ENCODE measurements at regions not wholly inside any gene's neighbourhood (a gene's known extent, or its start where the extent isn't known, plus 50 kb on each side); places are given as distances from the start of the nearest gene placed in this dataset.

DNA sequence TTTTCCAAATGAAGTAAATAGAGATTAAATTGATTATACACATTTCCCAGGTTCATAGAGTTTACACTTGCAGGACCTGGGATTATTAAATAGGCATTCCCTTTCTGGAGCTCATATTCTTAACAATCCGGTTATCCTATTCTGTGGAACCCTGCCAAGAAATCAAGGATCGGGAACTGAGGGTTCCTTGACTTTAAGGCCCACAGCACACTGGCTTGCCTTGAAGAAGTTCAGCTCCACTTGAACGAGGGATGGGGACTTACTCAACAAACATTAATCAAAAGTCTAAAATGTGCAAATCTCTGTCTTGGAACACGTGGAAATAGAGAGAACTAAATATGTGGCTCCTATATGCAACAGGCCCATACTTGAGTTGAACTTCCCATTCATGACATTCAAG, 142.3 kb upstream of the RGPD4 start:
- no peak for ATAC-seq
- Mint-ChIP-seq H3K27me3 (no peaks in the 10 kb centered on the region), H3K36me3 (no peaks in the 10 kb centered on the region), H3K9me3 (no peaks in the 10 kb centered on the region), H3K27ac (no peak overlapping the region), H3K4me3 (no peak overlapping the region), H3K4me1 (ENCODE audit: low read depth in 2 of 2) (no peaks in the 10 kb centered on the region)
- DNase-seq (ENCODE audit: low spot score): no peak

DNA sequence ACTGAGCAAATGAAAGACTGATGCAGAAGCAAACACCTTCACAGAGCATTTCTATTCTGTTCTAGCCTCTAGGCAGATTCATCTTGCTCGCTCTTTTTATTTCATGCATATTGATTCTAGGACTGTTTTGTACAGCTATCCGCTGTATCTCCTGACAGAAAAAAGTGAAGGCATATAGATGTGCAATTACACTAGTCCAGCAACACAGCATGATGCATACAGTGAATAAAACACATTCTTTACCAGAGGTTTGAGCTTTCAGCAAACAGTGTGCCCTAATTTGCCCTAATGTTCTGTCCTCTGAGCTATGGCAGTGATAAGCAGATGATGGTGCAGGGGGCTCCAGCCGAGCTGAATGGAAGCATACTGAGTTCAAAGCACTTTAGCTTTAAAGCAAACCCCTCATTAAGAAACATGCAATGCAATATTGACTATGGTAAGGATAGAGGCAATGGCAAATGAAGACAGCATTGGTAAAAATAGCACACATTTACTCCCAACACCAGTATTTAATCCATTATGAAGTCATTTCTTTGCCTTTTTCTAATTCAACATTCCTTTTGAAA, 141.2 kb upstream of the RGPD4 start:
- DNase-seq (ENCODE audit: low spot score): no peak
- Mint-ChIP-seq H3K36me3 (no peaks in the 10 kb centered on the region), H3K27ac (no peak overlapping the region), H3K27me3 (no peaks in the 10 kb centered on the region), H3K4me3 (no peak overlapping the region), H3K4me1 (ENCODE audit: low read depth in 2 of 2) (no peaks in the 10 kb centered on the region), H3K9me3 (no peaks in the 10 kb centered on the region)
- ATAC-seq: no peak

DNA sequence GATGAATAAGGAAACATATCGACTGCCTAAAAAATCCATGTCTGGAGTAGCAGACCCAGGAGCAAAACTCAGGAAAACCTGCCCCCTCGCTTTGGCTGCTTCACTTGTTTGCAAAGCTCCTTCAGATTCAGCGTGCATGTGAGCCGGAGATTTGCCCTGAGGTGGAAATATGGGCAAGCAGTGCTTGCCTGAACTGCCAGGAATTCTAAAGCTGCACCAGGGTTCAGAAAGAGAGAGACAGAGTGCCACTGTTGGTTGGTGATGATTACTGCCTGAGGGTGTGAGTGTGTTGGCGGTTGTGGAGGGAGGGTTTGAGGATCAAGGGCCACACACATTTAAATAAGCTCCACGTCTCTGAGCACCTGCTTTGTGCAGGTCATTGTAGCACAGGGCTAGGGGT, 139.6 kb upstream of the RGPD4 start:
- Mint-ChIP-seq H3K4me1 (ENCODE audit: low read depth in 2 of 2) (no peaks in the 10 kb centered on the region), H3K9me3 (no peaks in the 10 kb centered on the region), H3K27me3 (no peaks in the 10 kb centered on the region), H3K27ac (no peak overlapping the region), H3K36me3 (no peaks in the 10 kb centered on the region), H3K4me3 (no peak overlapping the region)
- ATAC-seq (no peak), DNase-seq (ENCODE audit: low spot score) (no peak)

DNA sequence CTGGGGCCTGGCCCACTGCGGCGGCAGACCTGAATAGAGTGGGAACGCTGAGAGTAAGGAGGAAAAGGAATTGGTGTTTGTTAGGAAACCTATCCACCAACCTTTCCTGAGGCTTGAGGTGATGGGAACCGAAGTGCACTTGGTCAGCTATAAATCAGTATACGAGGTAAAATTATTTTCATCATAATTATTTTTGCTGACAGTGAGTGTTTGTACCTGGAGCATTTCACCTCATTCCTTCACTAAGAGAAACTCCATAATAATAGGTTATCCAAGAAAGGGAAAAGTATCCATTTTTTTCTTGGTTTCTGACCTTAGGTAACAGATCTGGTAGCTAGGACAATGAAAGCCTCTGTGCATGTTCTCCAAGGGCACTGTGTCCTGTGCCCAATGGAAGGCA, 138.6 kb upstream of the RGPD4 start:
- DNase-seq (ENCODE audit: low spot score): no peak
- Mint-ChIP-seq H3K27me3 (no peaks in the 10 kb centered on the region), H3K27ac (no peak overlapping the region), H3K9me3 (no peaks in the 10 kb centered on the region), H3K4me3 (no peak overlapping the region), H3K36me3 (no peaks in the 10 kb centered on the region), H3K4me1 (ENCODE audit: low read depth in 2 of 2) (no peaks in the 10 kb centered on the region)
- no peak for ATAC-seq

DNA sequence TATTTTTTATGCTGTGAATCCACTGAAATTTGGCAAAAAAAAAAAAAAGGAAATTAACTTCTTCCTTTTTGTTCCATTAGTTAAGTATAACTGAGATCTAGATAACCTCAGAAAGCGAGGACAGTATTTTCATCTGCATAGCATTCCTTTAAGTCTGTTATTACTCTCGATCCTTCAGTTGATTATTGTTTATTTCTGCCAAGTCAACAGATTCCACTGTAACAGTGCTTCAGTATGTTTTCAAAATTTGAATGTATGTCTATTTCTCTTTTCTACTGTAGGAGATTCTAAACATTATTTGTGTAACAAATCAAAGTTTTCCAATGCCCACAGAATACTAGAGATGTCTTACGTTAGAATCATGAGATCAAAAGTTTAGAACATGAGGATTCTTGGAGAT, 133.1 kb upstream of the RGPD4 start:
- Mint-ChIP-seq H3K36me3 (no peaks in the 10 kb centered on the region), H3K27me3 (peaks cover 0 to 2% of the 10 kb centered on the region in 2 donors), H3K4me1 (ENCODE audit: low read depth in 2 of 2) (no peaks in the 10 kb centered on the region), H3K9me3 (no peaks in the 10 kb centered on the region), H3K4me3 (no peak overlapping the region), H3K27ac (no peak overlapping the region)
- ATAC-seq (no peak), DNase-seq (ENCODE audit: low spot score) (no peak)

DNA sequence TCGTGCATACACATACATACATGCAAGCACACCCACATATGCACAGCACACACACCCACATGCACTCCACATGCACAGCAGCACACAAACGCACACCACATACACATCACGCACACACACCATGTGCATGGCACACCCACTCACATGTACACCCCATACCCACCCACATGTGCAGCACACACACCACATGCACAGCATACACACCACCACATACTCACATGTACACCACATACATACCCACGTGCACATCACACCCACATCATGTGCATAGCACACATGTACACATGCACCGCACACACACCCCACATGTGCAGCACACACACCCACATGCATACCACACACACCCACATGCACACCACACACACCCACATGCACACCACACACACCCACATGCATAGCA, 132.0 kb upstream of the RGPD4 start:
- H3K27me3 Mint-ChIP-seq: peaks cover 0 to 2% of the 10 kb centered on the region in 2 donors
- DNase-seq (ENCODE audit: low spot score): no peak
- no peak overlapping the region for H3K27ac Mint-ChIP-seq
- no peaks in the 10 kb centered on the region for H3K4me1 Mint-ChIP-seq (ENCODE audit: low read depth in 2 of 2)
- peak in 1 of 2 donors; percentile 41 for ATAC-seq
- H3K9me3 Mint-ChIP-seq: no peaks in the 10 kb centered on the region
- H3K36me3 Mint-ChIP-seq: no peaks in the 10 kb centered on the region
- H3K4me3 Mint-ChIP-seq: no peak overlapping the region

DNA sequence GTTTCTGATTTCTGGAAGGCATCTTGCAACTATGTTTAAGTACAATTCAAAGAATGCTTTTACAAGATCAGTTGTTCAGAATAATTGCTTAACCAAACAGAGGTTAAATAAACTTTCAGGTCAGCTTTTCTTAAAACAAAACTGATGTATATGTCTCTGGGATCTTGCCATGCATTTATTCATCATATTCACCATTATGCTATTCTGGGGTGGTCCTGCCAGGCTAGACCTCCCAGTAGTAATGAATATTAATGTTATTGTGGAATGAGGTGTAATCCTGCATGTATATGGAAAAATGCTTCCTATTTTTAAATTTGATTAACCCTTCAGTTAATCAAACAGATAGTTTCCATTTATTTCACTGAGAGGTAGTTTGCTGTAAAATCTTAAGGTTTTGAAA, 129.3 kb upstream of the RGPD4 start:
- Mint-ChIP-seq H3K4me1 (ENCODE audit: low read depth in 2 of 2) (no peaks in the 10 kb centered on the region), H3K27ac (no peak overlapping the region), H3K36me3 (no peaks in the 10 kb centered on the region), H3K9me3 (no peaks in the 10 kb centered on the region), H3K4me3 (no peak overlapping the region), H3K27me3 (peaks cover 0 to 2% of the 10 kb centered on the region in 2 donors)
- ATAC-seq (no peak), DNase-seq (ENCODE audit: low spot score) (no peak)

DNA sequence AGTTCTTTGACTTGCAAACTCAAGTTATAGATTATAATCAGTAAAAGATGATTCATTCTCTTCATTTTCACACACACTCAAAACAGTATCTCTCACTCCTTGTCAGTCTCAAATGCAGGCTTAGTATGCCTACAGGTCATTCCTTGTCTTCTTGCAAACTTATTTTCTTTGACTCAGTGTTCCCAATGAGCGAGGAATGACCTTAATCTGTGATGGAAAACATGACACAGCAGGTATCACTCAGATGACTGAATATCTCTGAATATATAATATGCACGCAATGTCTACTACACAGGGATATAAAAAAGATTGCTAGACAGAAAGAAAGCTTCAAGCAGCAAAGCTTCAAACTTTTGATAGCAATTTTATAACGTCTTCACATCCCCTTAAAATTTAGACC, 127.8 kb upstream of the RGPD4 start:
- no peak for ATAC-seq
- Mint-ChIP-seq H3K27ac (no peak overlapping the region), H3K9me3 (no peaks in the 10 kb centered on the region), H3K36me3 (no peaks in the 10 kb centered on the region), H3K27me3 (peaks cover 0 to 2% of the 10 kb centered on the region in 2 donors), H3K4me3 (no peak overlapping the region), H3K4me1 (ENCODE audit: low read depth in 2 of 2) (no peaks in the 10 kb centered on the region)
- no peak for DNase-seq (ENCODE audit: low spot score)

DNA sequence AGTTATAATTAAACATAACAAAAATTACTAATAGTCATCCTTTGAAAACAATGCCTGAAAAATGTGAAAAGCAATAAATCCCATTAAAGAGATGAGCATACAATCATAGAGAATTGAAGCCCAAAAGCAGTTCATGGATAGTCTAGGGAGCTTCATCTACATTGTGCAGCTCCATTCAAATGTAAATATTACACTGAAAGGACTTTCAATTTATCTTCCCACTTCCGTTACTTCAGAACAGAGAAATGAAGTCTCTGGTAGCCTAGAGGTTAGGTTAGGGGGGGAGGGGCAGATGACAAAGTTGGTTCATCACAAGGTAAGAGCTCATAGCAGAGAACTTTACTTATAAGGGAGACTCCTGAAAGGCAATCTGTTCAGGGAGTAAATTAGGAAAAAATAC, 126.6 kb upstream of the RGPD4 start:
- no peaks in the 10 kb centered on the region for H3K36me3 Mint-ChIP-seq
- no peak overlapping the region for H3K27ac Mint-ChIP-seq
- peaks cover 0 to 2% of the 10 kb centered on the region in 2 donors for H3K27me3 Mint-ChIP-seq
- H3K4me1 Mint-ChIP-seq (ENCODE audit: low read depth in 2 of 2): no peaks in the 10 kb centered on the region
- no peak for DNase-seq (ENCODE audit: low spot score)
- no peak for ATAC-seq
- H3K4me3 Mint-ChIP-seq: no peak overlapping the region
- no peaks in the 10 kb centered on the region for H3K9me3 Mint-ChIP-seq

DNA sequence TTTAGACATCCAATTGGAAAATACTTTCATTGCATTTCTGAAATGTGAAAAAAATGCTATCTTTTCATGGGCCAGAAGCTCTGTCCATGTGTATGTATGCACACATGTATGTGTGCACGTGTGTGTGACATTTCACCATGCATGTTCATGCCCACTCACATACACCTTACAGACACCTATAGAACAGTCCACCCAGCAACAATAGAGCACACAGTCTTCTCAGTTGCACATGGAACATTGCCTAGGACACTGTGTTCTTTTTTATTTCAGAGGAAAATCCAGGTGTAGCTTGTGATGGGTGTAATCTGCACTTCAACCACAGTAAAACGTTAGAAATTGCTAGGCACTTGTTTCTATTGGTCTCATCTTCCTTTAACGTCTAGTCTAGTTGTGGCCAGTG, 114.8 kb upstream of the RGPD4 start:
- Mint-ChIP-seq H3K9me3 (peaks cover 3% of the 10 kb centered on the region), H3K27ac (no peak overlapping the region), H3K4me3 (peak overlapping the region; percentile 7), H3K4me1 (ENCODE audit: low read depth in 2 of 2) (peaks cover 4 to 6% of the 10 kb centered on the region in 2 donors), H3K27me3 (no peaks in the 10 kb centered on the region), H3K36me3 (no peaks in the 10 kb centered on the region)
- ATAC-seq: no peak
- DNase-seq (ENCODE audit: low spot score): no peak

DNA sequence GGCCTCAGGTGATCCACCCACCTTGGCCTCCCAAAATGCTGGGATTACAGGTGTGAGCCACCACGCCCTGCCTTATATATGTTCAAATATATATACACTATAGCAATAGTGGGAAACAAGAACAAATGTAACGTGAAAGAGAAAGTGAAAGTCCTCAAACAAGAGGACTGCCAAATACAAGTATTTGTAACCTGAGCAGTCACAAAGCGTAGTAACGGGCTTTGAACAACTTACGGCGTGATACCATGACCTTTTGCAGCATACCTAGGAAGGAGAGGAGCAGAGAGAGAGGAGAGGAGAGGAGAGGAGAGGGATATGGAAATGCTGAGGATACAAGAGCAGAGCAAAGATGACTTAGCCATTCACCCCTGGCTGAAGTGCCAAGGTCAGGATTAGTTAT, 113.8 kb upstream of the RGPD4 start:
- Mint-ChIP-seq H3K36me3 (no peaks in the 10 kb centered on the region), H3K4me1 (ENCODE audit: low read depth in 2 of 2) (peaks cover 4 to 6% of the 10 kb centered on the region in 2 donors), H3K9me3 (peaks cover 6% of the 10 kb centered on the region), H3K27me3 (no peaks in the 10 kb centered on the region), H3K27ac (peak overlapping the region; percentile 50 to 74), H3K4me3 (peak overlapping the region; percentile 74)
- no peak for DNase-seq (ENCODE audit: low spot score)
- peak; percentile 49 to 60 for ATAC-seq

DNA sequence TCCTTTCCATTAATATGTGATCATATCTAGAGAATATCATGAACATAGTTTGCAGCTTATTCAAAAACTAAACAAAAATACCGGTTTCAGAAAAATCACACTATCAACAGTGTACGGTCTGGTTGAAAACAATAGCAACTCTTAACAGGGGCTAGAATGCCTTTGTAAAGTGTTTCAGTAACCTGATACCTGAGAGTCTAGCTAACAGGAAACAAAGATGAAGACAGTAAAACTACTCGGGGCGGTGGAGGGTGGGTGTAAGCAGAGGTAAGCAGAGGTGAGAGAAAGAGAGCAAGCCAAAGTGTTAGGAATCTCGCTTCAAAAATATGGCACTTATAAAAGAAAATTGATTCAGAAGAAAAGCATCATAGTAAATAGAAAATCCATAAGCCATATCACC, 109.0 kb upstream of the RGPD4 start:
- Mint-ChIP-seq H3K4me1 (ENCODE audit: low read depth in 2 of 2) (peaks cover 4 to 5% of the 10 kb centered on the region in 2 donors), H3K27ac (no peak overlapping the region), H3K9me3 (peaks cover 3% of the 10 kb centered on the region), H3K36me3 (no peaks in the 10 kb centered on the region), H3K27me3 (peaks cover 0 to 2% of the 10 kb centered on the region in 2 donors), H3K4me3 (no peak overlapping the region)
- no peak for DNase-seq (ENCODE audit: low spot score)
- ATAC-seq: no peak

DNA sequence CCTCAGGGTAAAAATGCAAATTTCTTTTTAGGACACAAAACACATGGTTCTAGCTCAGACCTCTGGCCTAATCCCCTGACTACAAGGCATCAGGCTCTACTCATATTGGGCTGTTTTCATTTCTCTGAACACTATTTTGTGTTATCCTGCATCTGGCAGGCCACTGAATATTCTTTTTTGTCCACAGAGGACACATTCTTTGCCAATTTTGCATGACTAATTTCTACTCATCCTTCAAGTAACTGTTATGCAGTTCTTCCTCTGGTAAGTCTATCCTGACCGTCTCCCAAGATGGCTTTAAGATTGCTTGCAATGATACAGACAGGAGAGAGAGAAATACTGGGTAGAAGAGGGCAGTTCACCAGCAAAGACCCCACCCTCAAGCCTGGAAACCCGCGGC, 107.6 kb upstream of the RGPD4 start:
- Mint-ChIP-seq H3K4me1 (ENCODE audit: low read depth in 2 of 2) (no peaks in the 10 kb centered on the region), H3K27ac (no peak overlapping the region), H3K9me3 (peaks cover 3% of the 10 kb centered on the region)

DNA sequence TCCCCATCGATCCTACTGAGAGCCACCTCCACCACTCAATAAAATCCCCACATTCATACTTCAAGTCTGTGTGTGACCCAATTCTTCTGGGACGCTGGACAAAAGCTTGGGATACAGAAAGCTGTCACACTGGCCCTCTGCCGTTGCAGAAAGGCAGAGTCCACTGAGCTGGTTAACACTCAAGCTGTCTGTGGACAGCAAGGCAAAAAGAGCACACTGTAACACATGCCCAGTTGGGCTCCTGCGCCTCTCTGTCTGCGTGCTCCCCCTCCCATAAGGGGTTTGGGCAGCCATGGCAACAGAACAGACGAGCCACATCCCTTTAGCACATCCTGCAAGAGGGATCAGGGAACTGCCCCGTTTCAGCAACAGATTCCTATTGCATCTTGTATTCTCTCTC, 106.9 kb upstream of the RGPD4 start:
- Mint-ChIP-seq H3K4me3 (no peak overlapping the region), H3K4me1 (ENCODE audit: low read depth in 2 of 2) (no peaks in the 10 kb centered on the region), H3K27me3 (peaks cover 0 to 4% of the 10 kb centered on the region in 2 donors), H3K36me3 (no peaks in the 10 kb centered on the region), H3K27ac (no peak overlapping the region), H3K9me3 (peaks cover 3% of the 10 kb centered on the region)
- DNase-seq (ENCODE audit: low spot score) (no peak), ATAC-seq (no peak)

More for the DNA sequence above, 107.6 kb upstream of the RGPD4 start:
- ATAC-seq (no peak), DNase-seq (ENCODE audit: low spot score) (no peak)
- Mint-ChIP-seq H3K27me3 (peaks cover 0 to 4% of the 10 kb centered on the region in 2 donors), H3K36me3 (no peaks in the 10 kb centered on the region), H3K4me3 (no peak overlapping the region)

DNA sequence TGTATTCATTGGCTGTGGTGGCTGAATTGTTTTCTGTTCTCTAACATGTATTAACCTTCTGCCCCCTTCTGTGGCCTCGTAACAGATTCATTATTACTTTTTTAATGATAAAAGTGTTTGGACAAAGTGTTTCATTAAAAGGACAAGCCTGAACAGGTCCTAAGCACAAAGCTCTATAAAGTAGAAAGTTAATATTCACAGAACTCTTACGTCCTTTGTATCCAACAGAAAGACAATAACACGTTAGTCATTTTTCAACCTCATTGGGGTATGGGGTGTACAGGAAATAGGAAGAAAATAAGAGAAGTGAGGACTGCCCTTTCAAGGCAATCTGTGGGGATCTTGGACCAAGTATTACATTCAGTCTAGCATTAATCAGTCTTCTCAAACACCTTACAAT, 105.5 kb upstream of the RGPD4 start:
- Mint-ChIP-seq H3K4me1 (ENCODE audit: low read depth in 2 of 2) (no peaks in the 10 kb centered on the region), H3K9me3 (peaks cover 8% of the 10 kb centered on the region), H3K36me3 (no peaks in the 10 kb centered on the region), H3K27ac (no peak overlapping the region), H3K27me3 (peaks cover 0 to 4% of the 10 kb centered on the region in 2 donors), H3K4me3 (no peak overlapping the region)
- ATAC-seq (no peak), DNase-seq (ENCODE audit: low spot score) (no peak)

Measured in natural killer cell treated with Interleukin-12 subunit alpha and Interleukin-12 subunit beta and Interleukin-15 and Interleukin-18, amount 100 ng/mL, for 72 hours (primary cell).